GM19240 (cell line): ENCODE measurements at regions not wholly inside any gene's neighbourhood (a gene's known extent, or its start where the extent isn't known, plus 50 kb on each side); places are given as distances from the start of the nearest gene placed in this dataset.
"Not testable (repeated sequence)": the region's sequence is repeated elsewhere in the genome, so short reads cannot be mapped to it uniquely, and the experiment has no call there.

Source experiments
- DNase-seq: peaks from one replicate; pipeline ENCODE4 v3.0.0; 2011; ENCODE audit warnings: low spot score; ENCODE audit not compliant: insufficient read length

DNA sequence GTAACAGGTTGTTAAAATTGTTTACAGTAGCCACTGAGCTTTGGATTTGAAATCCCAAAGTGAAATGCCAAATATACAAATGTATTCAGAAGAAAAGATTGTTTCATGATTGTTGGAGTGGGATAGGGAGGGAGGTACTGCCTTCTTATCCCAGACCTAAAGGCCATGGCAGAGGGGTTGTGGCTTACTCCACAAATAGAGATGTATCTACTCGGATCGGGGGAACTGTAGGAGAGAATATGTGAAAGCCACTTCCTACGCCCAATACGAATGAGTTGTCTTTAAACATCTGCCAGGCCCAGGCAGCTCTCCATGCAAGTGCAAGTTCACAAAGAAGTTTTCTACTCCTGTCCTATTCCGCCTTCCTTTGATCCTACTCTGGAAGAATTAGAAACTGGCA lies 150.2 kb upstream of the PRSS12 start:
- not testable (repeated sequence) for DNase-seq

DNA sequence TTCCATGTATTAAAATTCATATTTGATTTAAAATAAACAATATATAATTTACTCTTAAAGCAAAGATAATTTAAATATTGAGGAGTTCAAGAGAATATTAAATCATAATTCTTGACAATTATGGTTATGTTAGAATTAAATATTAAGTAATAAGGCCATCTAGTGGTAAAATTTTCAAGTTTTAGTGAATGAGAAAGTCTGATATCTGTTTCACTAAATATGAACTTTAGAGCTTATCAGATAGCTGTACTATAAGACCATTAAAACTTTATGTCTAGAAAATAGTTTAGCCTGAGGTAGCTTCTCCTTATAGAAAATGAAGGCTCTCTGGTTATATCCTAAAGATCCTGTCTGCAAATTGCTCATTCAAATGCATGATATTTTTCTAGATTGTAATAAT lies 152.1 kb upstream of the PRSS12 start:
- not testable (repeated sequence) for DNase-seq

DNA sequence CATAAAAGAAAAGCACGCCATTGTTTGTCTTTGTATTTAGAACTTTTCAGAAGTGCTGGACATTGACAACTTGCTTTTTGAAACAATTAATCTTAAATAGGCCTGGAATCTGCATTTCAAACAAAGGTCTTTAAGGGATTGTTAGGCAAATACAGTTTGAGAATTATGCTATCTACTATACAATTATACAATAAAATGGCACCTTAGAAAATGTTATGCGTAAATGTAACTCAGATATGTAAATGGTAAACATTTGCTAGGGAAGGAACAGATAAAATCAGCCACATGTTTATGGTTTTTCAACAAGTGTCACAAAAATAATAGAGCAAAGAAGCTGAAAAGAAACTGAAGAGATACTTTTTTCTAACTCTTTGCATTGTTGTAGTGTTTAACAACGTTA lies 152.7 kb upstream of the PRSS12 start:
- not testable (repeated sequence) for DNase-seq

DNA sequence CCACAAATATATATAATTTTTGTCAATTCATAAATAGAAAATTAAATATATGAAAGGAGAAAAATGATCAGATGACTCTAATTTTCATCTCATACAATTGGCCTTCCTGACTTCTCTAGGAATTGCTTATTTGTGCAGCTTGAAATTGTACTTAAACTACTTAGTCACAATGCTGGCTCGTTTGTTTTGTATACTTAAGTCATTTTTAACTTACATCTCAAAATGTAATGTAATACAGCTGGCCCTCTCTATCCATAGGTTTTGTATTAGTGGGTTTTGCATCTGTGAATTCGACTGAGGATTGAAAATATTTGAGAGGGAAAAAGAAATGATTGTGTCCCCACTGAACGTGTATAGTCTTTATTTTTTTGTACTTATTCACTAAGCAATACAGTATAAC lies 160.1 kb upstream of the PRSS12 start:
- not testable (repeated sequence) for DNase-seq

DNA sequence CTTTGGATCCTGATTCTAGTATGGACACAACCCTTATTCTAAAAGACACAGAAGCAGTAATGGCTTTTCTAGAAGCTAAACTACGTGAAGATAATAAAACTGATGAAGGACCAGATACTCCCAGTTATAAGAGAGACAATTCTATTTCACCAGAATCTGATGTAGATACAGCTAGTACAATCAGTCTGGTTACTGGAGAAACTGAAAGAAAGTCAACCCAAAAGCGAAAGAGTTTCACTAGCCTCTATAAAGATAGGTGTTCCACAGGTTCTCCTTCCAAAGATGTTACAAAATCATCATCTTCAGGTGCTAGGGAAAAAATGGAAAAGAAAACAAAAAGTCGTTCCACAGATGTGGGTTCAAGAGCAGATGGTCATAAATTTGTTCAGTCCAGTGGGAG lies 161.5 kb upstream of the PRSS12 start:
- DNase-seq, result not testable (repeated sequence)

DNA sequence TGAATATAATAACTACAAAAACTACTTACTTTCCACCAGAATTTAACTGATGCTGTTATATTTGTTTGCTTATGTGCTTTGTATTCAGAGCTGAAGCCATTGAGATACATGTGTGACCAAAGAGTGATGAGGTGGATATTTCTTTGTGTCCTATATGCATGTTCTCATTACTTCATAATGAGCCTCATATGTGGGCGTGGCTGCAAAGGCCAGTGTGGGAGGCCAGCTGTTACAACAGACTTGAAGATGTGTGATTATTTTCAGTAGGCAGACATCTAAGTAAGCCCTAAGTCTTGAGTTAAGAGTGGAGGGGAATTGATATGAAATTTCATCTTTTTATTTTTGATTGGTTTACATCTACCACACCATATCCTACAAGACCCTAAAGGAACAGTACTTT lies 163.3 kb upstream of the PRSS12 start:
- not testable (repeated sequence) for DNase-seq

DNA sequence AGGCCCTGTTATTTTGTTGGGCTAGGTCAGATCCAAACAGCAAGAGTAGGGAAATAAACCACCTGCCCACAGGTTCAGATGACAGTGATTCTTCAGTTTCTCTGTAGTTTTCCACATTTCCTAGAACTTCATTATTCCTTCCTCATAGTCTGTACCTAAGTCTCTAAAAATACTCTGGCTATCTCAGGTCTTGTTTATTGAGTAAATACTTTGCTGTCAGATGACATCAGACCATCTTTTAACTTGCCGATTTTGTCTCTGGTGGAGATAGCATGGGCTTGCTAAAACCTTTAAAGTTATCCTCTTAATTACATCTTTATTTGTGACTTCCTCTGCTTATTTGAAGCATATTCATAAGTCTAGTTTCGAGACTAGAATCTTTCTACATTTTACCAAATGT lies 155.1 kb upstream of the METTL14 start:
- DNase-seq, result not testable (repeated sequence)

DNA sequence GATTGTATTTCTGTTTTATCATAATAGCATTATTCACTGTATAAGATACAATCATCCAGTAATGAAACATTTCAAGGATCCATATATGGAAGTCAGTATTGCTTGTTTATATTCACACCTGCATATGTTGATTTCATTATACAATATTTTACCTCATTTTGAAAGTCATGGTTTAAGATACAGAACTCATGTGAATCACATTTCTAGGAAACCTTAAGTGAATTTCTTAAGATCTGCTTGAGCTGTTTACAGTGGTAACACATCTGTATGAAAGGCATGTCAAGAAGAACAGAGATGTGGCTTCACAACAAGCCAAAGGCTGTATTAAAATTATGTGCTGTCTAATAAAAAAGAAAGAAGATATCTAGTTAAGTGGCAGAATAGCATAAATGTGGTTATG lies 153.2 kb upstream of the METTL14 start:
- DNase-seq, result not testable (repeated sequence)

DNA sequence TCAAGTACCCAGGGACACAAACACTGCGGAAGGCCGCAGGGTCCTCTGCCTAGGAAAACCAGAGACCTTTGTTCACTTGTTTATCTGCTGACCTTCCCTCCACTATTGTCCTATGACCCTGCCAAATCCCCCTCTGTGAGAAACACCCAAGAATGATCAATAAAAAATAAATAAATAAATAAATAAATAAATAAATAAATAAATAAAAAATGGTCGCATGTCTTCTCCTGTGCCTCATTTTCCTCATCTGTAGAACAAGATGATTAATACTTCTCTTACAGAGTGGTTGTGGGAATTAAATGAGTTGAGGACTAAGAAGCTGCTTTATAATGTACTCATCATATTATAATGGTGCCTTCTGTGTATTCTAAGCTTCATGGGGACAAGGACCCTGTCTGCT lies 149.4 kb upstream of the METTL14 start:
- not testable (repeated sequence) for DNase-seq

DNA sequence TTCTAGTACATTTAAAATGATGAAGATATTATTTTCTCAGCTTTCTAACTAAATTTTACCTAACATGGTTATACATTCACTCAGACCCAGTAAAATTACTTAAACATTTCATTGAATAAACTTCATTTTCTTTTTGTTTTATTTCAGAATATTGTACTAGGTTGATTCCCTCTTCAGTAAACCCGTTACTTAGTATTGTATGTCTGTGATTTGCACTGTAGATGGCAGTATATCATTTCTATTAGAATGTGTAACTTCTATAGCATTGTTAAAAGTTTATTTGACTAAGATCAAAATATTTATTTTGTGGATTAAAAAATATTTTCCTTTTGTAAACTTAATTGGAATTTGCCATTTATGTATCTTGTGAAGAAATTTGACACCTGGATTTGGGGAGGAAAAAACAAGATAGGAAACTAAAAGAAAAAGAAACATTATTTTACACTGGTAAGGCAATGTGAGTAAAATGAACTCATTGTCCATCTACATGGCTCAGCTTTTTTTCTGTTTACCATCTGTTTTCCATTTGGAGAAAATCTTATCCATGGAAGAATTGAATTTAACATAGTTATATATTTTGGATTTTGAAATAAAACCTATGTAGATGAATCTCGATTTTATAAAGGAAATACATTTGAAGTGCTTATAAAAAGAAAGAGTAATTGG lies 145.6 kb upstream of the METTL14 start:
- not testable (repeated sequence) for DNase-seq

DNA sequence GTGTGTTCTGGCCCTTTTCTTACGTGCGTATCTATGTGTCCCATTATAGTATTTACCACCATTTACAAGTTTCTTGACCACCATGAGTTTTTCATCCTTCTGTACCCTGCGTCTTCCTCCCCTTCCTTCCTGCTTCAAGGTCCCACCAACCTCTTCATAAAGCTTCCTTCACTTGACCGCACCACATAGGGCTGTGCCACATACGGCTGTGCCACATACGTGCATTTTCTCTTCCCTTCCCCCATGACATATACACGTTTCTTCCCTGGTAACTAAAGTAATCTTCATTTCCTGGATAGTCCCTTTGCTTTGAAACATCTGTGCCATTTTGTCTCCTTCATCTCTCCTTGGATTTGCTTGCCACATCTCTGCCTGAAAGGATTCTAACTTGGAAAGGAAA lies 128.6 kb upstream of the METTL14 start:
- not testable (repeated sequence) for DNase-seq

DNA sequence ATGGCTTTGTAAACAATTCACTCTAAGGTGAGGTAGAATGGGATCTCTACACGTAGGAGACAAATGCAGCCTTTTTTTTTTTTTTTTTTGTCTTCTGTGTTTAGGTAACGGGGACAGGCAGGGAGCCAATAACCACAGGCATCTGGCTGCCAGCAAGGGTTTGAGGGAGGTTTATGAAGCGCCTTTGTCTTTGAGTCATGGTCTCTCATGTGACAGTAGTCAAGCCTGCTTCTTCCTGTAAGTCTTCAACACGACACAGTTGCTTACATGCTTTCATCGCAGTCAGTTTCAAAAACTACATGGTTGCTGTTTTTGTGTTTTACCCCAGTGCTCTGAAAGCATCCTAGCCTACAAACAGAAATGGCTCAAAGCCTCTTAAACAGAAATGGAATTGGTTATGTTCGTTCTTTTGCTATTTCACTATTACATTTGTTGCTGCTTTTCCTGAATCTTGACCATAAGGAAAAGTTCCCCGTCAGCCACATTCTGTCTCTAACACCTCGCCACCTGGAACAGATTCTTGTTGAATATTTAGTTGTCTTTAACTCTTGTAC lies 127.8 kb upstream of the METTL14 start:
- DNase-seq, result no peak

DNA sequence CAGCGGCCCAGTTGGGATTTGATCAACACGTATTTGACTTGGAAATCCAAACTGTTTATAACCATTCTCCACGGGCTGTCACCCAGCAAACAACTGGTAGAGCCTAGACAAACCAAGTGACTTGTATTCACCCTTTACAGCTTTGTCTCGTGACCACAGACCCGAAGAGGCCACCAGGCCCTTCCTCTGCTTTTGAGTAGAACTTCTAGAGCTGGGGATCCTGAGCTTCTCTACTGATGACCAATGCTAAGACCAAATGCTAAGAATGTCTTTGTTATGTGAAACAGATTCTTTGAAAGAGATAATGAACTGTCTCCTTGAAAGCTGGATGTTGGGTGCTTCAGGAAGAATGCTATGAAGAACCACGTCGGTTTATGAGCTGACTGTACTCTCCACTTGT lies 127.0 kb upstream of the METTL14 start:
- not testable (repeated sequence) for DNase-seq

DNA sequence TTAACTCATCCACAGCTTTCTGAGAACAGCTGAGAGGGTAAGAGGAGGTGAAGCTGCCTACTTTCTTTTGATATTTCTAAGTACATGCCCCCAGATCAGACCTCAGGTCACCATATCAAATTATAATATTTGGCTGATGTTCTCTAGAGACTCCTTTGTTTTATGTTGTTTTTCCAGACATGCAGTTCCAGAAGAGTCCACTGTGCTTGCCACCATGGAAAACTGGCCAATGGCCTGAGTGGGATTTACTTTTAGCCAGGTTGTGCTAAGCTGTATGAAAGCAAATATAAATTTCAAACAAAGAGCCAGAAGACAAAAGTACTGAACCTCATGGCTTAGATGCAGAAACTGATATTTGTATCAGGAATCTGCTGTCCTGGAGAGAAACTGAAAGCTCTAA lies 123.6 kb upstream of the METTL14 start:
- not testable (repeated sequence) for DNase-seq

DNA sequence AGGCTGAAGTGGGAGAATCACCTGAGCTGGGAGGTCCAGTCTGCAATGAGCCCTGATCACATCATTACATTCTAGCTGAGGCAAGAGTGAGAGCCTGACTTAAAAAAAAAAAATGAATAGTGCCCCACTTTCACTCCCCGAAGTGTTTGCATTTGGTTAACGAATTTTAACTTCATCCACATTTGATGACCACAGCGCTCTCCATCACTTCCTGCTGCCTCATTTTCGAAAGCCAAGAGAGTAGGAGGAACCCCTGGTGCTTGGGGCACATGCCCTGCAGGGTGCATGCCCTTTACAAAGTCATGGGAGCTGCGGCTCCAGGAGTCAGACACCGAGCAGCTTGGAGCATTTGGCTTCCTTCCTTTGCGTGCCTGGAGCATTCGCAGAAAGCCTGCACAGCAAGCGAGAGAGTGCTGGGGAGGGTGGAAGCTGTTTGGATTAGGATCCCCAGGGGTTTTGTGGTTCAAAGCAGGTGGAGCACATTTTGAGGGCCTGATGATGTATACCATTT lies 119.1 kb upstream of the METTL14 start:
- DNase-seq, result not testable (repeated sequence)

DNA sequence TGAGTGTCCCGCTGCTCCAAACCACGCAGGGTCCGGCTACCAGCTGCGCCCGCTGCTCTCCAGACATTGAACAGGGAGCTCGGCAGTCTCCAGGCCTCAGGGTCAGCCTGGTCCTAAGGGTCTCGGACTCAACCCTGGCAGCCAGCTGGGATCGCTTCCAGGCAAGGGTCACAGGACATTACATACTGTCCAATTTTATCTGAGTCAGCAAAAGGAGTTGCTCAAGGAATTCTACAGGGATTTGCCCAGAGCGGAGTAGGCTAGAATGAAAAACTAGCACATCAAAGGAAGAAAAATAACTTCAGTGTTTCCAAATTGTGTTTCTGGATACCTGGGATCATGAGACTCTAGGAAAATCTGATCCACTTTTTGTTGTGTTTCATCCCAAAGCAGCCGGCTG lies 112.2 kb upstream of the METTL14 start:
- DNase-seq, result not testable (repeated sequence)

DNA sequence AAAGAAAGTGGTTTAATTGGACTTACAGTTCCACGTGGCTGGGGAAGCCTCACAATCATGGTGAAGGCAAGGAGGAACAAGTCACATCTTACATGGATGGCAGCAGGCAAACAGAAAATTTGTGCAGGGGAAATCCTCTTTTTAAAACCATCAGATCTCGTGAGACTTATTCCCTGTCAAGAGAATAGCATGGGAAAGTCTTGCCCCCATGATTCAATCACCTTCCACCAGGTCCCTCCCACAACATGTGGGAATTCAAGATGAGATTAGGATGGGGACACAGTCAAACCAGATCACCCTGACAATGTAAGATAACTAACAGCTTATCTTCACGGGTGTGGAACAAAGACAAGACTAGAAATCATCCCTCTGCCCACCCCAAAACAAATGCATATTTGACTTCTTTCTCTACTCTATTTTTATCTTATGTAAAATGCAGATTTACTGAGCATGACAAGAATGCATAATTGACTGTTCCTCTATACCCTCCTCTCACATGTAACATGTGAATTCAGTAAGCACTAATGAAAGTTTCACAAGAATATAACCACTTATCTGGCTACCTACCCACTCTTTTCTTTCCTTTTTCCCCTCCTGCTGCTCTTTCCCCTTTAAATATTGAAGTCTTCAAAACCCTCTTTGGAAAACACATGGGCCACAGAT lies 110.8 kb upstream of the METTL14 start:
- DNase-seq, result not testable (repeated sequence)

DNA sequence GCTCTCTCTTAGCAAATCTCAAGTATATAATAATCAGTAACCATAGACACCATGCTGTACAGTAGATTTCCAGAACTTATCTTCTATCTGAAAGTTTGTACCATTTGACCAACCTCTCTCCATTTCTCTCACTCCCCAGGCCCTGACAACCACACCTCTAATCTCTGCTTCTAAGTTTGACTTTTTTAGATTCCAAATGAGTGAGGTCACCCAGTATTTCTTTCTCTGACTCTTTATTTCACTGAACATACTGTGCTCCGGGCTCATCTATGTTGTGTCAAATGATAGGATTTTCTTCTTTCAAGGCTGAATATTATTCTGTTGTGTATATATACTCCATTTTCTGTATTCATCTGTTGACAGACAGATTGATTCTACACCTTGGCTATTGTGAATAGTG lies 110.1 kb upstream of the METTL14 start:
- not testable (repeated sequence) for DNase-seq

DNA sequence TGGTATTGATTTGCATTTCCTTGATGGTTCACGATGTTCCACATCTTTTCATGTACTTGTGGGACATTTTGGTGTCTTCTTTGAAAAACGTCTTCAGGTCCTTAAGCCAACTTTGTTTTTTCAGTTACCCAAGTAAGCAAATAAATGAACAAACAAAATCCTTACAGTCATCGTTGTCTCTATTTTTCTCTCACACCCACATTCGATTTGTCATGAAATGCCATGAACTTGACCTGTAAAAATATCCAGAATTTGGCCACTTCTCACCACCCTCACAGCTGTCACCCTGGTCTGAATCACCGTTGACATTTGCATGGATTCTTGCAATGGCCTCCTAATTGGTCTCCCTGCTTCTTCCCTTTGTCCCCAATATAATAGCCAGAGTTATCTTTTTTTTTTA lies 109.5 kb upstream of the METTL14 start:
- DNase-seq, result not testable (repeated sequence)

DNA sequence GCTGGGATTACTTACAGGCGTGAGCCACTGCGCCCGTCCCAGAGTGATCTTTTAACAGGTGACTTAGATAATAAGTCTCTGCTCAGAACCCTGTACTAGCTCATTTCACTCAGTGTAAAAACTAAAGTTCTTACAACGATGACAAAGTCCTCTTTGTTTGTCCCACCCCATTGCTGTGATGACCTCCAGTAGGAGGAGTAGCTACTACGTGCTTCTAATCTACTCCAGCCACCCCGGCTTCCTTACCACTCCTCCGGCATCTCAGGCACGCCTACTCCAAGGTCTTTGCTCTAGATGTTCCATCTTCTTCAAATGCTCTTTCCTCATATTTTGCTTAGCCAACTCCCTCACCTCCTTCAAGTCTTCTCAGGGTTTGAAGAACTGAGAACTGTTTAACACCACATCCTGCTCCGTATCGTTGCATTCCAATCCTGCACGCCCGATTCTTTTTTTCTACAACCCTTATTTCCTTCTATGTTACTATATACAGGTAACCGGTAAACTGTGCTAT lies 108.4 kb upstream of the METTL14 start:
- not testable (repeated sequence) for DNase-seq

DNA sequence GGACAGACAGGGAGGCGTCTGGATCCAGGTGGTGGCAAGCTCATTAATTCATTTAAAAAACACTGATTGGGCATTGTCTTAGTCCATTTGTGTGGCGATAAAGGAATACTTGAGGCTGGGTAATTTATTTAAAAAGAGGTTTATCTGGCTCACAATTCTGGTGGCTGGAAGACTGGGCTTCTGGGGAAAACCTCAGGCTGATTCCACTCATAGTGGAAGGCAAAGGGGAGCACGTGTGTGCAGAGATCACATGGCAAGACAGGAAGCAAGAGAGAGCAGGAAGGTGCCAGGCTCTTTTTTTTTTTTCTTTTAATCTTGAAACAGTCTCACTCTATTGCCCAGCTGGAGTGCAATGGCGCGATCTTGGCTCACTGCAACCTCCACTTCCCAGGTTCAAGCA lies 100.2 kb upstream of the METTL14 start:
- no peak for DNase-seq

DNA sequence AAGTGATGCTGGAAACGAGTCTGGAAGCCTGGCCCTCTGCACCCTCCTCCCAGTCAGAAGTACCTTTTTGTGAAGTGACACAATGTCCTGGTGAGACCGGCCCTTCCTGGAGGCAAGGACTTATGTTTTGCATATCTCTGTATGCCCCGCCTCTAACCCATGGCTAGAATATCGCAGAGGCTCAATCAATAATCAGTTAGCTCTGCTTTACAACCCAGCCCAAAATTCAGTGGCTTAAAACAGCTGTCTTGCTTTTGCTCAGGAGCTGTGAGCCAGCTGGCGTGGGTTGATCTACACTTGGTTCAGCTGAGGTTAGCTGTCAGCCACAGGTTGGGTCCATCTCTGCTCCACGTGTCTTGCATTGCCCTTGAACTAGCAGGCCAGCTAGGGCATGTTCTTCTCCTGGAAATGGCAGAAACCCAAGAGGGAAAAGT lies 98.8 kb upstream of the METTL14 start:
- no peak for DNase-seq
